OCI-M2 (cell line): ENCODE measurements at regions not wholly inside any gene's neighbourhood (a gene's known extent, or its start where the extent isn't known, plus 50 kb on each side); places are given as distances from the start of the nearest gene placed in this dataset.
"Not testable (repeated sequence)": the region's sequence is repeated elsewhere in the genome, so short reads cannot be mapped to it uniquely, and the experiment has no call there.

Source experiments
- DNase-seq: peaks from one replicate; lab custom pipeline; 2025; ENCODE audit not compliant: unreplicated experiment; lab: John Stamatoyannopoulos, UW

GRCh38 chr2:62334440-62335058 lies 138.6 kb downstream of the B3GNT2 start:
- DNase-seq, result no peak

GRCh38 chr2:62334009-62334408 lies 138.1 kb downstream of the B3GNT2 start:
- no peak for DNase-seq

GRCh38 chr2:62330959-62331358 lies 135.0 kb downstream of the B3GNT2 start:
- no peak for DNase-seq

GRCh38 chr2:62329797-62330196 lies 133.9 kb downstream of the B3GNT2 start:
- DNase-seq, result no peak

GRCh38 chr2:62326735-62327134 lies 130.8 kb downstream of the B3GNT2 start:
- no peak for DNase-seq

GRCh38 chr2:62325398-62325797 lies 129.5 kb downstream of the B3GNT2 start:
- DNase-seq, result no peak

GRCh38 chr2:62321380-62322289 lies 125.7 kb downstream of the B3GNT2 start:
- no peak for DNase-seq

- DNase-seq, result no peak
Observed at GRCh38 chr2:62320657-62321357, 124.9 kb downstream of the B3GNT2 start.

GRCh38 chr2:62320137-62320536 lies 124.2 kb downstream of the B3GNT2 start:
- DNase-seq, result not testable (repeated sequence)

GRCh38 chr2:62319070-62319469 lies 123.2 kb downstream of the B3GNT2 start:
- no peak for DNase-seq

GRCh38 chr2:62315476-62315875 lies 119.6 kb downstream of the B3GNT2 start:
- no peak for DNase-seq

- DNase-seq, result no peak
Observed at GRCh38 chr2:62314291-62314690, 118.4 kb downstream of the B3GNT2 start.

GRCh38 chr2:62313449-62314227 lies 117.7 kb downstream of the B3GNT2 start:
- peak; percentile 53 for DNase-seq

- no peak for DNase-seq
Observed at GRCh38 chr2:62309465-62310091, 113.7 kb downstream of the B3GNT2 start.

- DNase-seq, result no peak
Observed at GRCh38 chr2:62309081-62309464, 113.2 kb downstream of the B3GNT2 start.

GRCh38 chr2:62307469-62308389 lies 111.8 kb downstream of the B3GNT2 start:
- no peak for DNase-seq

- no peak for DNase-seq
Observed at GRCh38 chr2:62306751-62307468, 111.0 kb downstream of the B3GNT2 start.

- DNase-seq, result peak; percentile 60
Observed at GRCh38 chr2:62305421-62306176, 109.7 kb downstream of the B3GNT2 start.
